K562 (cell line): ENCODE measurements at regions not wholly inside any gene's neighbourhood (a gene's known extent, or its start where the extent isn't known, plus 50 kb on each side); places are given as distances from the start of the nearest gene placed in this dataset.

Source experiments
- ATAC-seq: fragments of 200-7000 bp; cut with Tn5 transposase; 3 replicates; pipeline ENCODE4 v1.9.1; 2020; ENCODE audit warnings: moderate library complexity
- BruUV-seq: library from RNA; stranded (reverse); fragments of 400-500 nt; replicated peaks from 2 replicates; lab custom pipeline; 2021; lab: Mats Ljungman, UMichigan
- CTCF ChIA-PET: fragments of 300-600 bp; formaldehyde crosslinking; extraction: SDS; loops from one replicate; lab custom pipeline; 2021; ENCODE audit warnings: low intra/inter-chr PET ratio; lab: Yijun Ruan, JAX
- POLR2A ChIA-PET: fragments of 300-600, 350-650 bp; sonication (Branson Sonifier 250); formaldehyde crosslinking; extraction: SDS; loops from one replicate; lab custom pipeline; 2021; ENCODE audit warnings: antibody characterized with exemption, inconsistent platforms; lab: Yijun Ruan, JAX
- DNase-seq, 4 experiments: peaks; one replicate each; pipeline versions ENCODE4 v3.0.0 to v3.0.0-alpha.2; 2011 to 2018; ENCODE audit warnings: low spot score in 3 of 4, mixed read lengths in 3 of 4; ENCODE audit errors: extremely low read depth in 1 of 4
- FAIRE-seq: peaks from 2 replicates; lab custom pipeline; 2011; peaks lifted over from hg19 to GRCh38; lab: Jason Lieb, UNC
- H2AFZ ChIP-seq: 2 replicates; pipeline ENCODE4 v1.6.0; 2011; ENCODE audit warnings: low read depth, low read length, control low read depth, inconsistent platforms
- H3K27ac ChIP-seq: fragments of 200-600 bp; 3 replicates; pipeline ENCODE4 v1.8.0; 2011; ENCODE audit warnings: low read depth, mild to moderate bottlenecking, control low read depth, inconsistent platforms, low read length, moderate library complexity, mixed read lengths; ENCODE audit errors: extremely low read depth
- H3K27me3 ChIP-seq, 2 experiments: fragments of 300-600 bp in 1 of 2; 2 replicates in 1 of 2; 3 replicates in 1 of 2; pipeline versions ENCODE4 v1.6.0 to v1.8.0; 2011; ENCODE audit warnings: inconsistent platforms in 2 of 2, low read length in 2 of 2, mild to moderate bottlenecking in 1 of 2, mixed read lengths in 1 of 2, moderate library complexity in 1 of 2; ENCODE audit not compliant: control insufficient read depth in 2 of 2, insufficient read depth in 2 of 2
- H3K36me3 ChIP-seq: fragments of 300-600 bp; 3 replicates; pipeline ENCODE4 v1.8.0; 2011; ENCODE audit warnings: mild to moderate bottlenecking, low read length, inconsistent platforms; ENCODE audit not compliant: control insufficient read depth, insufficient read depth
- H3K4me1 ChIP-seq, 2 experiments: fragments of 200-600 bp in 1 of 2; replicated peaks in 1 of 2; 2 replicates in 1 of 2; 3 replicates in 1 of 2; pipeline versions ENCODE4 v1.5.1 to v1.8.0; 2011; ENCODE audit warnings: inconsistent platforms in 2 of 2, low read length in 2 of 2, mild to moderate bottlenecking in 1 of 2, mixed read lengths in 1 of 2, moderate library complexity in 1 of 2; ENCODE audit not compliant: control insufficient read depth in 2 of 2, insufficient read depth in 2 of 2
- H3K4me2 ChIP-seq: 2 replicates; pipeline ENCODE4 v1.6.1; 2011; ENCODE audit warnings: low read length, control low read depth, inconsistent platforms, mixed read lengths; ENCODE audit not compliant: insufficient read depth
- H3K4me3 ChIP-seq: fragments of 200-600 bp; sonication (generic), shearing (Covaris generic); 2 replicates; pipeline ENCODE4 v1.5.1; 2016; ENCODE audit warnings: control low read depth, inconsistent platforms
- H3K79me2 ChIP-seq: fragments of 200-600 bp; 3 replicates; pipeline ENCODE4 v1.8.0; 2011; ENCODE audit warnings: low read length, inconsistent platforms; ENCODE audit not compliant: control insufficient read depth, insufficient read depth
- H3K9ac ChIP-seq, 2 experiments: 2 replicates each; pipeline versions ENCODE4 v1.6.0 to v1.6.1; 2011; ENCODE audit warnings: low read depth in 2 of 2, low read length in 2 of 2, control low read depth in 1 of 2, inconsistent platforms in 1 of 2, mild to moderate bottlenecking in 1 of 2, mixed read lengths in 1 of 2; ENCODE audit not compliant: insufficient read depth in 1 of 2
- H3K9me1 ChIP-seq: one replicate; pipeline ENCODE4 v1.6.0; 2011; ENCODE audit warnings: inconsistent platforms, mild to moderate bottlenecking, low read length, moderate library complexity; ENCODE audit not compliant: control insufficient read depth, insufficient read depth
- H3K9me3 ChIP-seq: replicated peaks from 2 replicates; pipeline ENCODE4 v1.5.1; 2011; ENCODE audit warnings: low read depth, low read length, inconsistent platforms; ENCODE audit not compliant: control insufficient read depth, insufficient read depth
- H4K20me1 ChIP-seq: replicated peaks from 2 replicates; pipeline ENCODE4 v1.6.1; 2011; ENCODE audit warnings: low read length, inconsistent platforms, mixed read lengths; ENCODE audit not compliant: control insufficient read depth, insufficient read depth
- CBFA2T2 ChIP-seq: fragments of 450-650 bp; conservative IDR thresholded peaks from 2 replicates; pipeline ENCODE4 v1.6.1; 2017; ENCODE audit warnings: mild to moderate bottlenecking
- CBX8 ChIP-seq: fragments of 200-600 bp; sonication (generic); IDR thresholded peaks from 2 replicates; pipeline ENCODE4 v1.6.1; 2012; ENCODE audit warnings: borderline replicate concordance, mixed run types, low read depth, mild to moderate bottlenecking, moderate library complexity, mixed read lengths, low read length, control low read depth, inconsistent platforms; ENCODE audit not compliant: poor library complexity, severe bottlenecking; ENCODE audit errors: extremely low read depth
- DACH1 ChIP-seq: fragments of 450-650 bp; IDR thresholded peaks from 2 replicates; pipeline ENCODE4 v1.6.1; 2018; ENCODE audit not compliant: partially characterized antibody
- EGR1 ChIP-seq: fragments of 450-650 bp; conservative IDR thresholded peaks from 2 replicates; pipeline ENCODE4 v1.6.1; 2017; ENCODE audit warnings: mild to moderate bottlenecking
- GATAD2B ChIP-seq: fragments of 450-650 bp; IDR thresholded peaks from 2 replicates; pipeline ENCODE4 v1.6.1; 2017; ENCODE audit warnings: mild to moderate bottlenecking, borderline replicate concordance
- PHB ChIP-seq: fragments of 250-450 bp; sonication (Bioruptor Pico); IDR thresholded peaks from 2 replicates; pipeline ENCODE4 v1.5.0; 2021
- RBM14 ChIP-seq: fragments of 200-400 bp; formaldehyde crosslinking; IDR thresholded peaks from 2 replicates; pipeline ENCODE4 v1.6.1; 2018; ENCODE audit warnings: low read depth, mild to moderate bottlenecking, low read length, moderate library complexity, borderline replicate concordance; ENCODE audit not compliant: insufficient read depth
- RBM39 ChIP-seq: fragments of 200-400 bp; formaldehyde crosslinking; optimal IDR thresholded peaks from 2 replicates; pipeline ENCODE3; 2018; ENCODE audit warnings: low read depth, low read length
- SAP30 ChIP-seq: fragments of 200-600 bp; sonication (generic); IDR thresholded peaks from 2 replicates; pipeline ENCODE4 v1.6.1; 2012; ENCODE audit warnings: borderline replicate concordance, low read depth, mild to moderate bottlenecking, moderate library complexity, low read length, control low read depth, inconsistent platforms; ENCODE audit not compliant: insufficient read depth, poor library complexity, severe bottlenecking
- SNIP1 ChIP-seq: fragments of 450-650 bp; IDR thresholded peaks from 2 replicates; pipeline ENCODE4 v1.7.1; 2017; ENCODE audit warnings: low read depth, mild to moderate bottlenecking
- TCF3 ChIP-seq: sonication (generic); formaldehyde crosslinking; IDR thresholded peaks from 2 replicates; pipeline ENCODE4 v1.4.0; 2020; ENCODE audit warnings: mild to moderate bottlenecking, missing genetic modification reagents
- ZNF778 ChIP-seq: fragments of 450-650 bp; formaldehyde crosslinking; IDR thresholded peaks from 2 replicates; pipeline ENCODE4 v1.4.0; 2020; ENCODE audit warnings: mild to moderate bottlenecking, moderate library complexity
- WGBS: fragments of 100-300 bp; shearing (Covaris generic); methylation state at CpG from one replicate; pipeline ENCODE4 v1.1.6; 2016; ENCODE audit warnings: low coverage, mixed read lengths; ENCODE audit not compliant: insufficient coverage; ENCODE audit errors: missing lambda C conversion rate; 5-methylcytosine and 5-hydroxymethylcytosine counted together
- in situ Hi-C: fragments of 300-500 bp; cut with MboI; formaldehyde crosslinking; loops from 4 replicates; pipeline ENCODE4 v1.15.0; 2018; ENCODE audit warnings: inconsistent platforms, mixed read lengths
- intact Hi-C: fragments of 100-400 bp; cut with micrococcal nuclease; formaldehyde crosslinking; loops from 2 replicates; pipeline ENCODE4 v1.14.2; 2022
- TF ChIP-seq, protein P1 (sequence below): fragments of 450-650 bp; IDR thresholded peaks from 2 replicates; pipeline ENCODE4 v1.6.1; 2017; ENCODE audit warnings: antibody characterized with exemption, mild to moderate bottlenecking
- TF ChIP-seq, protein P2 (sequence below): sonication (generic); formaldehyde crosslinking; IDR thresholded peaks from 2 replicates; pipeline ENCODE4 v1.8.1; 2022; ENCODE audit warnings: missing genetic modification reagents

DNA sequence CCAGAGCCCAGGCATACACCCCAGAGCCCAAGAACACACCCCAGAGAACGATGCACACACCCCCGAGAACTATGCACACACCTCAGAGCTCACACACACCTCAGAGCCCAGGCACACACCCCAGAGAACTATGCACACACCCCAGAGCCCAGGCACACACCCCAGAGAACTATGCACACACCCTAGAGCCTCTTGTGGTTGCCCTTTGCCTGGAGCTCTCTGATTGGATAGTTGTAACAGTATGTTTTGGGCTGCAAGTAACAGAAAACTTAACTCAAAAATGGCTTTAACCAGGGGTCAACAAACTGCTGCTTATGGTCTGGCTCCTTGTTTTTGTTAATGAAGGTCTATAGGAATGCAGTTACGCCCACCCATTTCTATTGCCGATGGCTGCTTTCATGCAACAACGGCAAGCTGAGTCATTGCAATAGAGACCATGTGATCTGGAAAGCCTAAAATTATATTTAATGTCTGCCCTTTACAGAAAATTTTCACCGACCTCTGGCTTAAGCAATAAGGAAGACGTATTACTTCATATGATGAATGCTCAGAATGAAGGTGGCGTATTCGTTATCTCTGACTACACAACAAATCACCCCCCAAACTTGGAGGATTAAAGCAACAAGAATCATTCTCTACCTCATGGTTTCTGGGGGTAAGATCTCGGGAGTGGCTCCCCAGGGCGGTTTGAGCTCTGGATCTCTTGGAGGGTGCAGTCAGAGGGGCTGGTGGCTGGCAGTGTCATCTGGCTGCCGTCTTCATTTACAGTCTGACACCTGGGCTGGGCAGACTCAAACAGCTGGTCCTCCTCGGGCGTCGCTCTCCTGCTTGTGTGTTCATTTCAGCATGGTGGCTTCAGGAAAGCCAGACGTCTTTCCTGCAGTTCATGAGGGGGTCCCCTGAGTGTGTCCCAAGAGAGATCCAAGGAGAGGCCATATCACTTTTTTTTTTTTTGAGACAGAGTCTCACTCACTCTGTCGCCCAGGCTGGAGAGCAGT, 66.3 kb upstream of the NCOR2 start (continued):
- TF ChIP-seq, protein P1, sequence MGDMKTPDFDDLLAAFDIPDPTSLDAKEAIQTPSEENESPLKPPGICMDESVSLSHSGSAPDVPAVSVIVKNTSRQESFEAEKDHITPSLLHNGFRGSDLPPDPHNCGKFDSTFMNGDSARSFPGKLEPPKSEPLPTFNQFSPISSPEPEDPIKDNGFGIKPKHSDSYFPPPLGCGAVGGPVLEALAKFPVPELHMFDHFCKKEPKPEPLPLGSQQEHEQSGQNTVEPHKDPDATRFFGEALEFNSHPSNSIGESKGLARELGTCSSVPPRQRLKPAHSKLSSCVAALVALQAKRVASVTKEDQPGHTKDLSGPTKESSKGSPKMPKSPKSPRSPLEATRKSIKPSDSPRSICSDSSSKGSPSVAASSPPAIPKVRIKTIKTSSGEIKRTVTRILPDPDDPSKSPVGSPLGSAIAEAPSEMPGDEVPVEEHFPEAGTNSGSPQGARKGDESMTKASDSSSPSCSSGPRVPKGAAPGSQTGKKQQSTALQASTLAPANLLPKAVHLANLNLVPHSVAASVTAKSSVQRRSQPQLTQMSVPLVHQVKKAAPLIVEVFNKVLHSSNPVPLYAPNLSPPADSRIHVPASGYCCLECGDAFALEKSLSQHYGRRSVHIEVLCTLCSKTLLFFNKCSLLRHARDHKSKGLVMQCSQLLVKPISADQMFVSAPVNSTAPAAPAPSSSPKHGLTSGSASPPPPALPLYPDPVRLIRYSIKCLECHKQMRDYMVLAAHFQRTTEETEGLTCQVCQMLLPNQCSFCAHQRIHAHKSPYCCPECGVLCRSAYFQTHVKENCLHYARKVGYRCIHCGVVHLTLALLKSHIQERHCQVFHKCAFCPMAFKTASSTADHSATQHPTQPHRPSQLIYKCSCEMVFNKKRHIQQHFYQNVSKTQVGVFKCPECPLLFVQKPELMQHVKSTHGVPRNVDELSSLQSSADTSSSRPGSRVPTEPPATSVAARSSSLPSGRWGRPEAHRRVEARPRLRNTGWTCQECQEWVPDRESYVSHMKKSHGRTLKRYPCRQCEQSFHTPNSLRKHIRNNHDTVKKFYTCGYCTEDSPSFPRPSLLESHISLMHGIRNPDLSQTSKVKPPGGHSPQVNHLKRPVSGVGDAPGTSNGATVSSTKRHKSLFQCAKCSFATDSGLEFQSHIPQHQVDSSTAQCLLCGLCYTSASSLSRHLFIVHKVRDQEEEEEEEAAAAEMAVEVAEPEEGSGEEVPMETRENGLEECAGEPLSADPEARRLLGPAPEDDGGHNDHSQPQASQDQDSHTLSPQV, result peak; percentile 73
- no peak for TF ChIP-seq RBM39
- 0 out of 2 replicates have a peak, but pooled peaks have one; percentile 2 for TF ChIP-seq CBFA2T2

DNA sequence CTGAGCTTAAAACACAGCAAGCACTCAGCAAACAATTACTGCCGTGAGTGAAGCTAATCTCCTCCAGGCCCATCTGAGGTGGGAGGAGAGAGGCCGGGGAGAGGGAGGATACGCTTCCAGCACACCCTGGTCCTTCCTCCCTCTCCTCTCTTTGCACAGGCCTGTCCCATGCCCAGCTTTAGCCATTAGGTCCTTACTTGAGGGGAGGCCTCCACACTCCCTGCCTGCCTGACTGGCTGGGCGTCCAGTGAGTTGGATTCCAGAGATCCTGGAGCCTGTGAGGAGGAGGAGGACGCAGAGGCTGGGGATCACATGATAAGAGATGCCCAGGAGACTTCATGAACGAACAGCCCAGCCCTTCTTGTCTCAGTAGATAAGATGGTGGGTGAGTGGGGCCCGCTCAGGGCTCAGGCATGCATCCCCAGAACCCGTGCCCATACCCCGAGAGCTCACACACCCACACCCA, 65.1 kb upstream of the NCOR2 start:
- peak overlapping the region; percentile 77 for H3K4me2 ChIP-seq
- in situ Hi-C loops (no loop called here), intact Hi-C loops (no loop called here)
- ChIA-PET POLR2A (interaction anchor here (0.5 to 0.6 kb wide), 2 partner anchors 11 to 137 kb away, joined by 3 to 4 read pairs; no protein-coding TSS in a partner anchor), CTCF (no interaction called here)
- peaks cover 5% of the 10 kb centered on the region; the same call in 1 of the 2 replicates for H3K9me3 ChIP-seq
- H3K4me1 ChIP-seq, result peaks cover 34 to 43% of the 10 kb centered on the region in 2 experiments
- WGBS, result 3% methylated on average over 5 of the region's 9 CpGs
- H3K27me3 ChIP-seq, result no peaks in the 10 kb centered on the region
- peak overlapping the region; percentile 94 for H2AFZ ChIP-seq
- BruUV-seq, result no TSS peak
- H3K27ac ChIP-seq, result peak overlapping the region; percentile 62
- ATAC-seq, result peak; percentile 76
- H4K20me1 ChIP-seq, result no peaks in the 10 kb centered on the region
- H3K79me2 ChIP-seq, result no peaks in the 10 kb centered on the region
- peak; percentile 57 to 73 (median 68) for DNase-seq
- H3K9ac ChIP-seq, result peak overlapping the region; percentile 31 to 72; a peak in 2 of 4 replicates
- H3K36me3 ChIP-seq, result no peaks in the 10 kb centered on the region
- peak; percentile 73 for FAIRE-seq
- H3K9me1 ChIP-seq, result no peaks in the 10 kb centered on the region
- no peak overlapping the region for H3K4me3 ChIP-seq
- TF ChIP-seq CBX8, result no peak
- no peak for TF ChIP-seq DACH1
- no peak for TF ChIP-seq GATAD2B
- TF ChIP-seq ZNF778, result no peak
- no peak for TF ChIP-seq PHB (CRISPR knock-in tag)
- TF ChIP-seq SNIP1, result no peak
- no peak for TF ChIP-seq RBM14
- TF ChIP-seq SAP30, result no peak
- TF ChIP-seq, protein P2, sequence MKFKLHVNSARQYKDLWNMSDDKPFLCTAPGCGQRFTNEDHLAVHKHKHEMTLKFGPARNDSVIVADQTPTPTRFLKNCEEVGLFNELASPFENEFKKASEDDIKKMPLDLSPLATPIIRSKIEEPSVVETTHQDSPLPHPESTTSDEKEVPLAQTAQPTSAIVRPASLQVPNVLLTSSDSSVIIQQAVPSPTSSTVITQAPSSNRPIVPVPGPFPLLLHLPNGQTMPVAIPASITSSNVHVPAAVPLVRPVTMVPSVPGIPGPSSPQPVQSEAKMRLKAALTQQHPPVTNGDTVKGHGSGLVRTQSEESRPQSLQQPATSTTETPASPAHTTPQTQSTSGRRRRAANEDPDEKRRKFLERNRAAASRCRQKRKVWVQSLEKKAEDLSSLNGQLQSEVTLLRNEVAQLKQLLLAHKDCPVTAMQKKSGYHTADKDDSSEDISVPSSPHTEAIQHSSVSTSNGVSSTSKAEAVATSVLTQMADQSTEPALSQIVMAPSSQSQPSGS (CRISPR knock-in tag), result no peak
- peak; percentile 44; the same call in 1 of the 2 replicates for TF ChIP-seq TCF3 (CRISPR knock-in tag)
- no peak for TF ChIP-seq EGR1
